DND-41 (cell line): ENCODE measurements at regions not wholly inside any gene's neighbourhood (a gene's known extent, or its start where the extent isn't known, plus 50 kb on each side); places are given as distances from the start of the nearest gene placed in this dataset.

Source experiments
- EZH2 ChIP-seq: IDR thresholded peaks from 3 replicates; pipeline ENCODE4 v1.6.1; 2012; ENCODE audit warnings: borderline replicate concordance, low read depth, mild to moderate bottlenecking, moderate library complexity, low read length, inconsistent platforms; ENCODE audit not compliant: severe bottlenecking
- TF ChIP-seq, protein P1 (sequence below): IDR thresholded peaks from 2 replicates; pipeline ENCODE4 v1.5.1; 2012; ENCODE audit warnings: borderline replicate concordance, low read length, moderate library complexity, mild to moderate bottlenecking; ENCODE audit not compliant: poor library complexity, severe bottlenecking; ENCODE audit errors: extremely low read depth

DNA sequence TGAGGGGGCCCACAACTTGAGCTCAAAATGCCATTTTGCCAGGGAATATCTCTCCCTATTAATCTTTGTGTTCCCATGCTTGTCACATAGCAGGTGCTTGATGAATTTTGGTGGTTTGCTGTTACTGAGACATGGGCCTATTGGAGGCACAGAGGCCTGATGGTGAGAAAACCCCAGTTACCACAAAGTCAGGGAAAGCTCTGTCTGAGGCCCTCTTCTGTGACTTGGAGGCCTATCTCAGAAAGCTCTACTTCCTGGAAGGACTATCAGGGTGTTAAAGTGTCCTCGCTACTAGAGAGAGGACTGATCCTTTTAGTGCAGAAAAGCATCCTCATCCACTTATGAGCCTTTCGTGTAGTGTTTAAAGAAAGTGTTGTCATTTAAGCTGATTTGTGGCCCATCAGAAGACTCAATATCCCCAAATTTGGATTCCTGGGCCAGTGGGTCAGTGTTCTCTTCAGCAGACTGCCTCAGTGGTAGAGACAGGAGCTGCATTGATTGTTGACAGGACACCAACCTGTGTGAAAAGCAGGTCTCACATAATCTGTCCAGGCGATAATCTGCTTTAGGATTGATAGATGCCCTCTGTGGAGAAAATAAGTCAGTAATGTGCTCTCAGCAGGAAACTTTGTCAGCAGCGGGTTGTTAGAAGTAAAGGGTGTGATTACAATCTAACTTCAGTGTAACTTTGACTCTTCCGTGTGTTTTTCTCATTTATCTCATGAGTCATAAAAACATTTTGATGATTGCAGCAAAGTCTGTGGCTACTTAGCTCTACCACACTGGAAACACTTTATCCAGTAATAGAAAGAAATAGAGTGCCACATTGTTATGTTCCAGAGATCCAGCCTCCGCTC is 121.0 kb downstream of the AKAP11 start:
- TF ChIP-seq EZH2: no peak
- TF ChIP-seq, protein P1, sequence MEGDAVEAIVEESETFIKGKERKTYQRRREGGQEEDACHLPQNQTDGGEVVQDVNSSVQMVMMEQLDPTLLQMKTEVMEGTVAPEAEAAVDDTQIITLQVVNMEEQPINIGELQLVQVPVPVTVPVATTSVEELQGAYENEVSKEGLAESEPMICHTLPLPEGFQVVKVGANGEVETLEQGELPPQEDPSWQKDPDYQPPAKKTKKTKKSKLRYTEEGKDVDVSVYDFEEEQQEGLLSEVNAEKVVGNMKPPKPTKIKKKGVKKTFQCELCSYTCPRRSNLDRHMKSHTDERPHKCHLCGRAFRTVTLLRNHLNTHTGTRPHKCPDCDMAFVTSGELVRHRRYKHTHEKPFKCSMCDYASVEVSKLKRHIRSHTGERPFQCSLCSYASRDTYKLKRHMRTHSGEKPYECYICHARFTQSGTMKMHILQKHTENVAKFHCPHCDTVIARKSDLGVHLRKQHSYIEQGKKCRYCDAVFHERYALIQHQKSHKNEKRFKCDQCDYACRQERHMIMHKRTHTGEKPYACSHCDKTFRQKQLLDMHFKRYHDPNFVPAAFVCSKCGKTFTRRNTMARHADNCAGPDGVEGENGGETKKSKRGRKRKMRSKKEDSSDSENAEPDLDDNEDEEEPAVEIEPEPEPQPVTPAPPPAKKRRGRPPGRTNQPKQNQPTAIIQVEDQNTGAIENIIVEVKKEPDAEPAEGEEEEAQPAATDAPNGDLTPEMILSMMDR: no peak
